Right lobe of liver (tissue), 4 donors: ENCODE measurements at regions not wholly inside any gene's neighbourhood (a gene's known extent, or its start where the extent isn't known, plus 50 kb on each side); places are given as distances from the start of the nearest gene placed in this dataset.
"Not testable (repeated sequence)": the region's sequence is repeated elsewhere in the genome, so short reads cannot be mapped to it uniquely, and the experiment has no call there.

Source experiments
- POLR2A ChIP-seq: fragments of 450-650 bp; IDR thresholded peaks from one replicate; pipeline ENCODE4 v1.6.1; 2017; ENCODE audit warnings: antibody characterized with exemption, mild to moderate bottlenecking
- TF ChIP-seq, protein P1 (sequence below), 4 donors: fragments of 200-600 bp in 3 of 4; fragments of 450-650 bp in 1 of 4; IDR thresholded peaks; one replicate each; pipeline versions ENCODE4 v1.5.1 to v1.8.0; 2016 to 2022; ENCODE audit warnings: antibody characterized with exemption in 4 of 4, mild to moderate bottlenecking in 2 of 4
- donor health status: DM: no; HTN: no; CAD: no.
- donor health status: DM: no; HTN: no; CAD: no.
- donor health status: DM: no; HTN: yes; CAD: no.

DNA sequence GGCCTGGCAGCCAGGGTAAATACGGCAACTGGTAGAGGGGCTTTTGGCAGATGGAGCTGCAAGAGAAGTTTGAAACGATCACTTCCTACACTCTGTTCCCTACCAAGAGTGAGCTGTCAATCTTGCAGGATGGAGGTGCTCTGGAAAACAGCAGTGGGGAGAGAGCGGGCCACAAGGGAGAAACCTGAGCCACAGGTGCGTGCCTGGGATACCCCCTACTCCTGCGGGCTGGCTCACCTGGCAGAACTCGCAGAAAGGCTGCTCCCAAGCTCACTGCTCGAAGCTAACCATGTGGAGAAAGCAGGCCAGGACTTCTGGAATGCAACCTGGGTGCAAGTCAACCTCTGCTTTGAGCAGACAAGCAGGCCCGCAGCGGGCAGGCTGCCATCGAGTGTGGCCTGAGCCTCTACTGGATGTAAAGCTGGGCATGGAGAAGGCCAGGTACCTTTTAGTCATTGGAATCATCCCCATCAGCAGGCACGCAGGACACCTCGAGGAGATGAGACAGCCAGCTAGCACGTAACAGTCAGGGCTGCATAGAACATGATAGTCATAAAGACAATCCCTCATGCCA is 256.8 kb downstream of the BCL2L11 start:
- TF ChIP-seq, protein P1, sequence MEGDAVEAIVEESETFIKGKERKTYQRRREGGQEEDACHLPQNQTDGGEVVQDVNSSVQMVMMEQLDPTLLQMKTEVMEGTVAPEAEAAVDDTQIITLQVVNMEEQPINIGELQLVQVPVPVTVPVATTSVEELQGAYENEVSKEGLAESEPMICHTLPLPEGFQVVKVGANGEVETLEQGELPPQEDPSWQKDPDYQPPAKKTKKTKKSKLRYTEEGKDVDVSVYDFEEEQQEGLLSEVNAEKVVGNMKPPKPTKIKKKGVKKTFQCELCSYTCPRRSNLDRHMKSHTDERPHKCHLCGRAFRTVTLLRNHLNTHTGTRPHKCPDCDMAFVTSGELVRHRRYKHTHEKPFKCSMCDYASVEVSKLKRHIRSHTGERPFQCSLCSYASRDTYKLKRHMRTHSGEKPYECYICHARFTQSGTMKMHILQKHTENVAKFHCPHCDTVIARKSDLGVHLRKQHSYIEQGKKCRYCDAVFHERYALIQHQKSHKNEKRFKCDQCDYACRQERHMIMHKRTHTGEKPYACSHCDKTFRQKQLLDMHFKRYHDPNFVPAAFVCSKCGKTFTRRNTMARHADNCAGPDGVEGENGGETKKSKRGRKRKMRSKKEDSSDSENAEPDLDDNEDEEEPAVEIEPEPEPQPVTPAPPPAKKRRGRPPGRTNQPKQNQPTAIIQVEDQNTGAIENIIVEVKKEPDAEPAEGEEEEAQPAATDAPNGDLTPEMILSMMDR (IDR thresholded peaks at IDR 0.05) = not testable (repeated sequence)
- TF ChIP-seq POLR2A = not testable (repeated sequence)
